Mammary epithelial cell (primary cell): ENCODE measurements at regions not wholly inside any gene's neighbourhood (a gene's known extent, or its start where the extent isn't known, plus 50 kb on each side); places are given as distances from the start of the nearest gene placed in this dataset.

Experiments used
- EZH2 ChIP-seq: IDR thresholded peaks from 2 replicates; pipeline ENCODE4 v1.6.1; 2012; ENCODE audit warnings: low read length, inconsistent platforms, borderline replicate concordance
- TF ChIP-seq, protein P1 (sequence below), 2 donors: IDR thresholded peaks in 1 of 2; conservative IDR thresholded peaks in 1 of 2; 2 replicates each; pipeline ENCODE4 v1.5.1; 2011 to 2012; ENCODE audit warnings: inconsistent platforms in 2 of 2, low read length in 2 of 2, mild to moderate bottlenecking in 2 of 2, control low read depth in 1 of 2, low read depth in 1 of 2; ENCODE audit not compliant: insufficient read depth in 1 of 2; ENCODE audit errors: extremely low read depth in 1 of 2

DNA sequence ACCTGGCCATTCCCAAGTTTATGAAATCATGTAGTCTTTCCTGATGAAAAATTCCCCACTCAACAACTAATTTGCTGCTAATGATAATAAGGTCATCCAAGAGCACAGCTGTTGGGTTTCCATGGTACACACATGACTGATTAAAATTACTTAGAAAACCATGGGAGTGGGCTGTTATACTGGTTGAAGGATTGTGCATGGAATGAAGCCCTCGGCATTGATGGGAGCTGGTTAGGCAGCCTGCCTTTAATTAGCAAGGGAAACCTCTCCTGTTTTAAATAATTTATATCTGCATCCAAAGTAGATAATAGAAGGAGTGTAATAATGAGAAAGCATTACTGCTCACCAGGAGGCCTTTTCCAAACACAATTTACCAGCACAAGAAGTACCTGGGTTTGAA is 235.1 kb upstream of the CFAP20DC start:
- TF ChIP-seq, protein P1, sequence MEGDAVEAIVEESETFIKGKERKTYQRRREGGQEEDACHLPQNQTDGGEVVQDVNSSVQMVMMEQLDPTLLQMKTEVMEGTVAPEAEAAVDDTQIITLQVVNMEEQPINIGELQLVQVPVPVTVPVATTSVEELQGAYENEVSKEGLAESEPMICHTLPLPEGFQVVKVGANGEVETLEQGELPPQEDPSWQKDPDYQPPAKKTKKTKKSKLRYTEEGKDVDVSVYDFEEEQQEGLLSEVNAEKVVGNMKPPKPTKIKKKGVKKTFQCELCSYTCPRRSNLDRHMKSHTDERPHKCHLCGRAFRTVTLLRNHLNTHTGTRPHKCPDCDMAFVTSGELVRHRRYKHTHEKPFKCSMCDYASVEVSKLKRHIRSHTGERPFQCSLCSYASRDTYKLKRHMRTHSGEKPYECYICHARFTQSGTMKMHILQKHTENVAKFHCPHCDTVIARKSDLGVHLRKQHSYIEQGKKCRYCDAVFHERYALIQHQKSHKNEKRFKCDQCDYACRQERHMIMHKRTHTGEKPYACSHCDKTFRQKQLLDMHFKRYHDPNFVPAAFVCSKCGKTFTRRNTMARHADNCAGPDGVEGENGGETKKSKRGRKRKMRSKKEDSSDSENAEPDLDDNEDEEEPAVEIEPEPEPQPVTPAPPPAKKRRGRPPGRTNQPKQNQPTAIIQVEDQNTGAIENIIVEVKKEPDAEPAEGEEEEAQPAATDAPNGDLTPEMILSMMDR (conservative IDR thresholded peaks at IDR 0.05 in 1 of 2, IDR thresholded peaks at IDR 0.05 in 1 of 2; ENCODE audit: extremely low read depth in 1 of 2, insufficient read depth in 1 of 2, low read depth in 1 of 2, low read length in 2 of 2): no peak
- no peak for TF ChIP-seq EZH2
